HL-60 (cell line): ENCODE measurements at regions not wholly inside any gene's neighbourhood (a gene's known extent, or its start where the extent isn't known, plus 50 kb on each side); places are given as distances from the start of the nearest gene placed in this dataset.

Source experiments
- DNase-seq, 2 experiments: peaks; one replicate each; pipeline ENCODE4 v3.0.0-alpha.2; 2010 to 2020; ENCODE audit warnings: low read depth in 1 of 2, low spot score in 1 of 2
- H3K27ac ChIP-seq: fragments of 250-450 bp; sonication (Bioruptor Pico); replicated peaks from 2 replicates; pipeline ENCODE4 v1.5.1; 2020; ENCODE audit warnings: mild to moderate bottlenecking, moderate library complexity
- H3K27me3 ChIP-seq: fragments of 250-450 bp; sonication (Bioruptor Pico); 2 replicates; pipeline ENCODE4 v1.5.1; 2021; ENCODE audit warnings: mild to moderate bottlenecking, moderate library complexity; ENCODE audit not compliant: insufficient read depth, poor library complexity, severe bottlenecking
- H3K4me3 ChIP-seq: replicated peaks from 2 replicates; pipeline ENCODE4 v1.5.1; 2011; ENCODE audit warnings: mild to moderate bottlenecking, control low read depth, low read length; ENCODE audit not compliant: insufficient read depth
- CTCF ChIP-seq: IDR thresholded peaks from one replicate; pipeline ENCODE4 v1.5.1; 2011; ENCODE audit warnings: low read length, control low read depth, inconsistent platforms; ENCODE audit not compliant: insufficient read depth
- GABPA ChIP-seq: IDR thresholded peaks from 2 replicates; pipeline ENCODE4 v1.6.1; 2012; ENCODE audit warnings: low read depth
- POLR2AphosphoS5 ChIP-seq: IDR thresholded peaks from 2 replicates; pipeline ENCODE4 v1.6.1; 2012; ENCODE audit warnings: low read depth
- REST ChIP-seq: IDR thresholded peaks from 2 replicates; pipeline ENCODE4 v1.6.1; 2012; ENCODE audit warnings: low read depth; ENCODE audit not compliant: insufficient replicate concordance
- SPI1 ChIP-seq: IDR thresholded peaks from 2 replicates; pipeline ENCODE4 v1.6.1; 2012; ENCODE audit warnings: low read depth, mild to moderate bottlenecking, borderline replicate concordance

- TF ChIP-seq GABPA (no peak), POLR2AphosphoS5 (no peak), SPI1 (no peak), CTCF (no peak), REST (no peak)
- H3K4me3 ChIP-seq: no peak overlapping the region
Observed at GRCh38 chr12:78555802-78556201, 308.8 kb upstream of the SYT1 start.

GRCh38 chr12:78556651-78557050, 307.9 kb upstream of the SYT1 start:
- no peak for TF ChIP-seq SPI1
- TF ChIP-seq POLR2AphosphoS5: no peak
- TF ChIP-seq GABPA: no peak
- no peak for TF ChIP-seq REST
- TF ChIP-seq CTCF: no peak
- Histone ChIP-seq H3K27me3 (no peaks in the 10 kb centered on the region), H3K4me3 (no peak overlapping the region)

More at GRCh38 chr12:78555802-78556201, 308.8 kb upstream of the SYT1 start:
- no peak overlapping the region for H3K27ac ChIP-seq
- no peak for DNase-seq
- H3K27me3 ChIP-seq: no peaks in the 10 kb centered on the region

GRCh38 chr12:78559416-78559815, 305.2 kb upstream of the SYT1 start:
- DNase-seq: no peak
- TF ChIP-seq CTCF (no peak), GABPA (no peak), REST (no peak), SPI1 (no peak), POLR2AphosphoS5 (no peak)
- Histone ChIP-seq H3K4me3 (no peak overlapping the region), H3K27me3 (no peaks in the 10 kb centered on the region), H3K27ac (no peak overlapping the region)

More at GRCh38 chr12:78556651-78557050, 307.9 kb upstream of the SYT1 start:
- H3K27ac ChIP-seq: no peak overlapping the region
- DNase-seq: no peak
